Adipocyte (in vitro differentiated cells): ENCODE measurements at regions not wholly inside any gene's neighbourhood (a gene's known extent, or its start where the extent isn't known, plus 50 kb on each side); places are given as distances from the start of the nearest gene placed in this dataset.
"Not testable (repeated sequence)": the region's sequence is repeated elsewhere in the genome, so short reads cannot be mapped to it uniquely, and the experiment has no call there.

ENCODE experiments used
- DNase-seq: peaks from one replicate; pipeline ENCODE4 v3.0.0-alpha.2; 2015; ENCODE audit warnings: low read depth
- H3K27me3 ChIP-seq: replicated peaks from 2 replicates; pipeline ENCODE4 v1.7.0; 2013; ENCODE audit warnings: mild to moderate bottlenecking, low read length, moderate library complexity; ENCODE audit not compliant: control insufficient read depth, insufficient read depth
- H3K36me3 ChIP-seq: 2 replicates; pipeline ENCODE4 v1.7.0; 2013; ENCODE audit warnings: low read length, mild to moderate bottlenecking, moderate library complexity; ENCODE audit not compliant: control insufficient read depth, insufficient read depth, severe bottlenecking
- H3K4me1 ChIP-seq: 2 replicates; pipeline ENCODE4 v1.7.0; 2013; ENCODE audit warnings: mild to moderate bottlenecking, low read length, moderate library complexity; ENCODE audit not compliant: control insufficient read depth, insufficient read depth
- H3K4me3 ChIP-seq: 2 replicates; pipeline ENCODE4 v1.7.0; 2013; ENCODE audit warnings: mild to moderate bottlenecking, low read length, moderate library complexity
- H3K9ac ChIP-seq: 2 replicates; pipeline ENCODE4 v1.7.0; 2013; ENCODE audit warnings: mild to moderate bottlenecking, low read length, moderate library complexity
- H3K9me3 ChIP-seq: 2 replicates; pipeline ENCODE4 v1.7.0; 2013; ENCODE audit warnings: mild to moderate bottlenecking, low read length, moderate library complexity; ENCODE audit not compliant: control insufficient read depth

DNA sequence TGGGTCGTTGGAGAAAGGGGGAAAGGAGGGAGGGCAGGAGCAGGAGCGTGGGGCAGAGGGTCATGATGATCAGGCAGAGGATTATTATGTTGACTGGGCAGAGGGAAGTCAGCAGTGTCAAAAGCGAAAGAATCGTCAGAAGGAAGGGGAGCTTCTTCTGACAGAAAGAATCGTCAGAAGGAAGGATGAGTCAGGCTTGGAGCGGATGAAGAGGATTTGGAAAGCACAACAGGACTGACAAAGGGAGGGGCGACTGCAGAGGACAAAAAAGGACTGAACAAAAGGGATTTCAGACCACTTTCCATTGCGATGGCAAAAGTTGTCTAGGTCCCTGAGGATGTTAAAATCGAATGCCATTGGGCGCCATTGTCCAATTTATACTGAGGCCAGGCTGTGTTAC lies 1053.5 kb downstream of the SI start:
- DNase-seq: no peak
- Histone ChIP-seq H3K4me1 (no peaks in the 10 kb centered on the region), H3K27me3 (no peaks in the 10 kb centered on the region), H3K9me3 (no peaks in the 10 kb centered on the region), H3K4me3 (no peak overlapping the region), H3K36me3 (no peaks in the 10 kb centered on the region), H3K9ac (no peak overlapping the region)

- no peaks in the 10 kb centered on the region for H3K9me3 ChIP-seq
- H3K9ac ChIP-seq: no peak overlapping the region
- H3K4me3 ChIP-seq: no peak overlapping the region
- DNase-seq: no peak
- no peaks in the 10 kb centered on the region for H3K36me3 ChIP-seq
- H3K4me1 ChIP-seq: no peaks in the 10 kb centered on the region
- no peaks in the 10 kb centered on the region for H3K27me3 ChIP-seq
Observed at GRCh38 chr3:164023480-164023879, 1054.8 kb downstream of the SI start.

GRCh38 chr3:164018500-164018899 lies 1059.8 kb downstream of the SI start:
- Histone ChIP-seq H3K4me1 (no peaks in the 10 kb centered on the region), H3K4me3 (no peak overlapping the region), H3K36me3 (no peaks in the 10 kb centered on the region), H3K9me3 (no peaks in the 10 kb centered on the region), H3K27me3 (no peaks in the 10 kb centered on the region), H3K9ac (no peak overlapping the region)
- DNase-seq: no peak

- Histone ChIP-seq H3K9me3 (no peaks in the 10 kb centered on the region), H3K4me1 (no peaks in the 10 kb centered on the region), H3K4me3 (no peak overlapping the region), H3K27me3 (no peaks in the 10 kb centered on the region), H3K9ac (no peak overlapping the region), H3K36me3 (no peaks in the 10 kb centered on the region)
- no peak for DNase-seq
Observed at GRCh38 chr3:164007765-164008164, 1070.5 kb downstream of the SI start.

DNA sequence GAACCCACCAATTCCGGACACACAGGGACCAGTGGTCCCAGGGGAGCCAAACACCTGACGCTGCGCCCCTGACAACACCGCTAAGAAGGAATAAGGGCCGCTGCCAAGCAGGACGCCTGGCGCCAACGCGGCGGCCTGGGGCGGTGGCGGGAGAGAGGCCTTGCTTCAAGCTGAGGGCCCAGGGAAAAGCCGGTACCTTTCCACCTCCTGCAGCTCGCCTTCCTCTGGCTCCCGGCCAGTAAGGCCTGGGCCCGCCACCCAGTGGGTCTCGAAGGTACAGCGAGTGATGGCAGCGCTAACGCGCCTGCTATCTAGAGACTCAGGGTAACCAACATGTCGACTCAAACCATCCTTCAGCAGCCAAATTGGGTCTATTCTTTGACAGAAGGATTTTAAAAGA lies 1074.1 kb downstream of the SI start:
- Histone ChIP-seq H3K9ac (no peak overlapping the region), H3K27me3 (no peaks in the 10 kb centered on the region), H3K4me1 (no peaks in the 10 kb centered on the region), H3K4me3 (no peak overlapping the region), H3K9me3 (no peaks in the 10 kb centered on the region), H3K36me3 (no peaks in the 10 kb centered on the region)
- DNase-seq: no peak

GRCh38 chr3:164003016-164003415 lies 1075.3 kb downstream of the SI start:
- not testable (repeated sequence) for H3K9ac ChIP-seq, H3K4me1 ChIP-seq, H3K9me3 ChIP-seq, H3K27me3 ChIP-seq, H3K4me3 ChIP-seq, DNase-seq, H3K36me3 ChIP-seq

DNA sequence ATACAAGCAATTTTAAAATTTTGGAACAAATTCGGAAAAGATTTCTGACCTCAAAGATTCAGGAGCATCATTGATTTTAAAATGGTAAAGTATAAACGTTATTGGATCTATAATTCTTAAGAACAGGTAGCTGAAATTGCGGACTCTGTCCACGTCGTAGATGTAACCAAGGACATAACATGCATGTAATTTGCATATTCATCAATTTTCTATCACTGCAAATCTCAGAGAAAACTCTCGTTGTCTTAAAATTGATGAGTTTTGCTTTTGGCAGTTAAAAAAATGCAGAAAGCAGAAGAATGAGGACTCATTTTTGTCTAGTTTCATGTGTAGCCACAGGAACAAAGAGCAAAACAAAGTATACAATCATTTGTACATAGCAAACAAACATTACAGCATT lies 1094.4 kb downstream of the SI start:
- Histone ChIP-seq H3K9ac (no peak overlapping the region), H3K9me3 (no peaks in the 10 kb centered on the region), H3K4me3 (no peak overlapping the region), H3K27me3 (no peaks in the 10 kb centered on the region), H3K4me1 (no peaks in the 10 kb centered on the region), H3K36me3 (no peaks in the 10 kb centered on the region)
- DNase-seq: no peak

DNA sequence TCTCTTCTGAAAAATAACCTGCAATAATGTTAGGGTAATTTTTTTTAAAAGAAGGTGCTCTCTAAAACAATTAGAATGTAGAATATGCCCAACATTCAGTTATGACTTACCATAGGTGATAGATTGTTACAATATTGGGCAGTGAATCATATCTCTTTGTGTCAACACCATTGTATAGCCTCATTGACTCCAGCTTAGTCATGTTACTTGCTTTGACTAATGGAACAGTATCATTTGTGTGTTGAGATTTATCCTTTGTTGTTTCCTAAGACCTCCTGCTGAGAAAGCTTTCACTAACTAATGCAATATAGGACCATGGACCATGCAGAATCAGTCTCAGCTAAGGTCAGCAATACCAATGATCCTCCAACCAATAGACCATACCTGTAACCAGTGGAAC lies 1106.4 kb downstream of the SI start:
- no peak for DNase-seq
- Histone ChIP-seq H3K27me3 (no peaks in the 10 kb centered on the region), H3K36me3 (no peaks in the 10 kb centered on the region), H3K4me1 (no peaks in the 10 kb centered on the region), H3K9me3 (no peaks in the 10 kb centered on the region), H3K4me3 (no peak overlapping the region), H3K9ac (no peak overlapping the region)

DNA sequence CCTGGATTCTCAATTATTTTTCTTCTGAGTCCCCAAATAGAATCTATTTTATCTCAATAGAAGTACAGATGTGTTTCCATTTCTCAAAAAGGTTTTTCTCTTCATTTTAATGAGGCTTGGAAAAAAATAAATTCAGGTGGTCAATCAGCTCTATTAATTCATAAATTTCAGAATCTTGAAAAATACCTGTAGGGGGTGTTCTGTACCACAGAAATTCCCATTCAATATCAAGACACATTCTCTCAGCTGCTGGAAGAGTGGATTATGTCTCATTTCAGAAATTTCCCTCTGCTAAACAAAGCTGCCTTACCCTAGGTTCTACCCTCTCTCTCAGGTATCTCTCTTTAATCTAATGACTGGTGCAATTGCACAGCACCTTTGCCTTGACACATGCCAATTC lies 1121.2 kb downstream of the SI start:
- Histone ChIP-seq H3K36me3 (no peaks in the 10 kb centered on the region), H3K4me1 (no peaks in the 10 kb centered on the region), H3K9ac (no peak overlapping the region), H3K27me3 (no peaks in the 10 kb centered on the region), H3K4me3 (no peak overlapping the region), H3K9me3 (no peaks in the 10 kb centered on the region)
- DNase-seq: no peak

- Histone ChIP-seq H3K27me3 (no peaks in the 10 kb centered on the region), H3K36me3 (no peaks in the 10 kb centered on the region), H3K9ac (no peak overlapping the region), H3K4me3 (no peak overlapping the region), H3K4me1 (no peaks in the 10 kb centered on the region), H3K9me3 (no peaks in the 10 kb centered on the region)
- DNase-seq: no peak
Observed at GRCh38 chr3:163953526-163953925, 1124.8 kb downstream of the SI start.

DNA sequence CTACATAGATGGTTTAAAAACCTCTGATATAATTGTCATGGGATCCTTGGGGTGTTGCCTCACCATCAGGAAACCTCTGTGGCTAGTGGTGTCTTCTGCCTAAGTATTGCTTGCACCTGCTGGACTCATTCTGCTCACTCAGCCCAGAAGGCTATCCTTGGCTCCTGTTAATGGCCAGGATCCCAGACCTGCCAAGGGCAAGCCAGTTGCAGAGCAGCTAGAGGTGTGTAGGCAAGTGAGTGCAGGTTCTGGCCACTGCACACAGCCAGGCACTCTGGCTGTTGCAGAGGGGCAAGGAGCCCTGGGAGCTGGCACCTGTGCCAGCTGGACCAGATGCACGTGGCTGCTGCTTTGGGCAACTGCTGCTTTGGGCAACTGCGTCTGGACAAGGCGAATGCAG lies 1125.8 kb downstream of the SI start:
- H3K36me3 ChIP-seq: no peaks in the 10 kb centered on the region
- H3K9me3 ChIP-seq: no peaks in the 10 kb centered on the region
- H3K4me3 ChIP-seq: no peak overlapping the region
- DNase-seq: no peak
- H3K27me3 ChIP-seq: no peaks in the 10 kb centered on the region
- no peaks in the 10 kb centered on the region for H3K4me1 ChIP-seq
- no peak overlapping the region for H3K9ac ChIP-seq

DNA sequence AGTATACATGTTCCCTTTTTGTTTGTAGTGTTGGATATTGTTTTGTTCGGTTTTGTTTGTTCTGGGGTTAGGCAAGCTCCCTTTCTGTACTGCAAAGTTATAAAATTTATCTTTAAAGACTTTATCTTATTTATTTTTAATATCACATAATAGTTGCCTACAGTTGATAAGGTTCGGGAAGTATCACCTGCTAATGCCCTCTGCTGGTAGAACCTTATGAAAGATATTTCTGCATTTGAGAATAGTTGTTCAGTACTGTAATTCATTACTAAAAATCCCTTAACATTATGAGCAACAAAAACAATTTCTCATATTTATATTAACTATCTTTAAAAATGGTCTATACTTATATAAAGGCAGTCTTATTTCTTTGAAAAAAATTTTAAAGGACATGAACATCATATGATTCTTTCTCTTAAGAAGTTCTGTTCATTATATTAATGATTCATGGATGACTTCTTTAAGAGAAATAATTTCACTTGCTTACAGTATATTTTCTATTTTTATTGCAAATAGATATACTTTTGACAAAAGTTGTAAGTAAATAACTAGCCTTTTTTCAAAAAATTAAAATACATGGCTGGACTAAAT lies 1126.8 kb downstream of the SI start:
- H3K9me3 ChIP-seq: no peaks in the 10 kb centered on the region
- H3K9ac ChIP-seq: no peak overlapping the region
- H3K4me1 ChIP-seq: no peaks in the 10 kb centered on the region
- H3K4me3 ChIP-seq: no peak overlapping the region
- DNase-seq: peak; percentile 6
- no peaks in the 10 kb centered on the region for H3K27me3 ChIP-seq
- H3K36me3 ChIP-seq: no peaks in the 10 kb centered on the region
